ENCODE measurements at regions not wholly inside any gene's neighbourhood (a gene's known extent, or its start where the extent isn't known, plus 50 kb on each side); places are given as distances from the start of the nearest gene placed in this dataset.
"Not testable (repeated sequence)": the region's sequence is repeated elsewhere in the genome, so short reads cannot be mapped to it uniquely, and the experiment has no call there.

GRCh38 chr10:18797286-18797685 is 138.1 kb downstream of the ARL5B start:
- TF ChIP-seq ZFX (IDR thresholded peaks at IDR 0.05) (no peak), CTCF (conservative IDR thresholded peaks at IDR 0.05) (no peak)
- no peak overlapping the region for H3K27ac ChIP-seq

- no peak for TF ChIP-seq CTCF (conservative IDR thresholded peaks at IDR 0.05)
- TF ChIP-seq ZFX (IDR thresholded peaks at IDR 0.05) = no peak
- no peak overlapping the region for H3K27ac ChIP-seq
These were observed 162.9 kb downstream of the ARL5B start for GRCh38 chr10:18822156-18822555.

- no peak overlapping the region for H3K27ac ChIP-seq
- TF ChIP-seq ZFX (IDR thresholded peaks at IDR 0.05) (no peak), CTCF (conservative IDR thresholded peaks at IDR 0.05) (no peak)
These were observed 170.0 kb downstream of the ARL5B start for GRCh38 chr10:18829259-18829658.

- TF ChIP-seq ZFX (IDR thresholded peaks at IDR 0.05) (no peak), CTCF (conservative IDR thresholded peaks at IDR 0.05) (no peak)
- no peak overlapping the region for H3K27ac ChIP-seq
These were observed 171.0 kb downstream of the ARL5B start for GRCh38 chr10:18830277-18830676.

GRCh38 chr10:18856623-18857022 is 192.0 kb upstream of the MALRD1 start:
- H3K27ac ChIP-seq = not testable (repeated sequence)

GRCh38 chr10:18859659-18860058 is 188.9 kb upstream of the MALRD1 start:
- TF ChIP-seq ZFX (IDR thresholded peaks at IDR 0.05) (no peak), CTCF (conservative IDR thresholded peaks at IDR 0.05) (no peak)
- H3K27ac ChIP-seq = no peak overlapping the region

GRCh38 chr10:18860186-18860585 is 188.4 kb upstream of the MALRD1 start:
- TF ChIP-seq ZFX (IDR thresholded peaks at IDR 0.05) (no peak), CTCF (conservative IDR thresholded peaks at IDR 0.05) (no peak)
- H3K27ac ChIP-seq = no peak overlapping the region

- TF ChIP-seq CTCF (conservative IDR thresholded peaks at IDR 0.05) (no peak), ZFX (IDR thresholded peaks at IDR 0.05) (no peak)
- no peak overlapping the region for H3K27ac ChIP-seq
These were observed 187.9 kb upstream of the MALRD1 start for GRCh38 chr10:18860631-18861240.
